T follicular helper cell (primary cell): ENCODE measurements at regions not wholly inside any gene's neighbourhood (a gene's known extent, or its start where the extent isn't known, plus 50 kb on each side); places are given as distances from the start of the nearest gene placed in this dataset.

Experiments
- DNase-seq: peaks from one replicate; pipeline ENCODE4 v3.0.0-alpha.2; 2020; ENCODE audit warnings: low read depth

DNA sequence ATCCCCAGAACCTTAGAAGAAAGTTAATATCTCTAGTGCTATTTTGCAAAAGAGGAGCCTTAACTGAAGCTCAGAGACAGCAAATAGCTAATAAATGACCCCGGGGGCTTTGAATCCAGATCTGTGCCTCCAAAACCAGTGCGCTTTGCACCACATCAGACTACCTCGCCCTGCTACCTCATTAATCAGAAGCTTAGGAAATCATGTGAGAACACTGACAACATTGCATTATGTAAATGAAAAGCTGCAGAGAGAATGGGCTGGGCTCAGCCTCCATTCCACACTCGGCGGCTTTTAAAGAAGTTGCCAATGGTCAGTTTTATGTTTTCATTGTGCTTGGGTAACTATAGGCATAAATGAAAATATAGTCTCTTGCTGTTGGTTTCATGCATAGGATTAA lies 54.0 kb upstream of the STMND1 start:
- DNase-seq, result no peak

DNA sequence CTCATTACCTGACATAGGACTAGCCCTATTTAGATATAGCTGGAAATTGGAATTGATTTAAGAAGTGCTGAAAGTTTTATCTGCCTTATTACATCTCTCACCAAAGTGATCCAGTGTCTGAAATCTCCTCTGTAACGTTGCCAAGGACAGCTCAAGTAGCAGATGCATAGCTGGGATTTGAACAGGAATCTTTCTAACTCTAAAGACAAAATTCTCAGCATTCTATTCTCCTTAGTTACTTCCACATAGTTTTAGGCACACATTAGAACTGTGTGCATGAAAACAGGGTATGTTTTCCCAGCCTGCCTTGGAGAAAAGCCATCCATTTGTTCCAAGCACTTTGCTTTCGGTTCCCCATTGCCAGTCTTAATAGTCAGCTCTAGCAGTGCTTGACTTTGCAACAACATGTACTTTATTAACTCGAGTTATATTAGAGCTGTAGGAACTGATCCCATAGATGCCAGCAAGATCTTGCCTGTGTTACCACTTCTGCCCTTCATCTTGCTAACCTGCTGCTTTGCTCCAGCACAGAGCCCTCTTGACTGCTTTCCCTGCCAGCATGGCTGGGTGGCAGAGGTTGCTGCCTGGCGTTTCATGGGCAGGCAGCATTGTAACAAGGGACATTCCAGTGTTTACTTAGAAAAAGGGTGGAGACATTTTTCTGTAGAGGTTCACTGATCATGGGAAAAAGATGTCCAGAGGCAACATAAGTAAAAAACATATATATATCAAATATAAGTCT lies 56.1 kb upstream of the STMND1 start:
- no peak for DNase-seq

DNA sequence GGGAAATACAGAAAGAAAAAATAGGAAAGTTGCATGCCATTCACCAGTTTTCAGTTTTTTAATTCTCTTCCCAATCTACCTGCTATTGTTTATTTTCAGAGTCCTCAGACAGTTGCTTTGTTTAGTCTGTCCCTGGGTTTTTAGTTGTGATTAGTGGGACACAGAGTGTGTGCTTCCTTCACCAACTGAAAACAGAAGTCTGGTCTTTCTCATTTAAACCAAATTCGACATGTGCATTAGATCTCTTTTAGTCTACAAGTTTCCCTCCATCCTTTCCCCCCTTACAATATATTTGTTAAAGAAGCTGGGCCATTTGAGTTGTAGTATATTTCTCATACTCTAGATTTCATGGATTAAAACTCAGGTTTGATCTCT lies 58.7 kb upstream of the STMND1 start:
- DNase-seq, result no peak

DNA sequence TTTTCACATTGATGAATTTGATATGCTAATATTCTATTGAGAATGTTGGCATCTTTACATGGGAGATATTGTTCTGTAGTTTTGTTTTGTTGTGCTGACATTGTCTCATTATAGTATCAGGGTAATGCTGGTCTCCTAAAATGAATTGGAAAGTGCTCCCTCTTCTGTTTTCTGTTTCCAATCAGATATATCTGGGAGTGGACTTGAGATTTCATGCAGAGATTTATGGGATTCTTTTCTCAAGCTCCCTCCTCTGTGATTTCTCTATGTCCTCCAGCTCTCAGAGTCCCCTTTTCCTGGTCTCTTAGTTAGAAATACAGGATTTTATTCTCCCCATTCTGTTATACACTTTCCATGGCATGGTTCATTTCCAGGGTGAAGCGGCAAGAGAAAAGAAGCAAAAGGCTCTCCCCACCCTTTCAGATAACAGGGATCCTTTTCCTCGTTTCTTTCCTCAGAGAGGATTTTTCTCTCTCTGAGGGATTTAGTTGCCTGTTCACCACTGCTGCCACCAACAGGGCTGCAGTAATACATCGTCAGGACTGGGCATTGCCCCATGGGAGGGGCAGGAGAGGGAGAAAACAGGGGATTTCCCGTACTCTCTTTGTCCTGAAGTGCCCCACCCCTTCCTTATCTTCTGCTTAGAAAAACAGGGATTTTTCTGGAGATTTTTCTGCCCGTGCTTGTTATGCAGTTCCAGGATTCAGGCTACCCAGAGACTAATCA lies 59.3 kb upstream of the STMND1 start:
- DNase-seq, result no peak

DNA sequence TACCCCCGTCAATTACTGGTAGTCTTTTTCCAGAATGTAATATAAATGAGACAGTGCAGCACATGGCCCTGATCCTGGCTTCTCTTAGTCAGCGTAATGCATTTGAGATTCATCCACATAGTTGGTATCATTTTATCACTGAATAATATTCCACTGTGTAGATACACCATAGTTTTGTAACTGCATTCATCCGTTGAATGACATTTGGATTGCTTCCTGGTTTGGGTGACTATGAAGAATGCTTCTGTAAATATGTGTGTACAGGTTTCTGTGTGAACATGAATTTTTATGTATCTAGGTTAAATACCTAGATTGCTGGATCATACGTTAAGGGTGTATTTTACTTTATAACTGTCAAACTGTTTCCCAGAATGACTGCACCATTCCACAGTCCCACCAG lies 62.6 kb upstream of the STMND1 start:
- DNase-seq, result no peak

DNA sequence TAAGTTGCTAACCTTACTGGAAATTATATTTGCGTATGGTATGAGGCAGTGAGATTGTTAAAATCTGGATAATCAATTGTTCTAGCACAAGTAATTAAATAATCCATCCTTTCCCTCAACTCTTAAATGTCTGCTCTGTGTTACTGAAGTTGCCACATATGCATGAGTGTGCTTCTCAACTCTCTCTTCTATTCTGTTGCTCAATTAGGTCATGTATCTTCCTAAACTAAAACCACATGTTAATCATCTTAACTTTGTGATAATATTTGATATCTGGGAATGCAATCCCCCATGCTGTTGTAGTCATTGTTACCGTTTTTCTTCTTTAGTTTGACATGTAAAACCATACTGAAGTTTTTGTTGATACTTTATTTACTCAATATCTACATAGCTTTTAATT lies 63.5 kb upstream of the STMND1 start:
- no peak for DNase-seq

DNA sequence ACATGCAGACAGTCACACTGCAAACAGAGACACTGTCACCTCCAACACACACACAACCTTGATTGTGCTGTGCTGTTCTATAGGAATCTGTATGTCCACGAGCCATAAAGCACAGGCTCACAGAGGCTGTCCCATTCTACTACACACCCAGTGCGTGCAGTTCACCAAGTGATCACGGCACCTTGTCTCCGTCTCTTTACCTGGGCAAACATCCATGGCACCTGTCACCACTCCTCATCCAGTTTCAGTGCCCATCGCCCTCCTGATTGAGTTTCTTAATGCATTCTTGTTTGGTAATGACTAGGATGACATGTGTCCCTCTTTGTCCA lies 65.8 kb upstream of the STMND1 start:
- DNase-seq, result no peak

DNA sequence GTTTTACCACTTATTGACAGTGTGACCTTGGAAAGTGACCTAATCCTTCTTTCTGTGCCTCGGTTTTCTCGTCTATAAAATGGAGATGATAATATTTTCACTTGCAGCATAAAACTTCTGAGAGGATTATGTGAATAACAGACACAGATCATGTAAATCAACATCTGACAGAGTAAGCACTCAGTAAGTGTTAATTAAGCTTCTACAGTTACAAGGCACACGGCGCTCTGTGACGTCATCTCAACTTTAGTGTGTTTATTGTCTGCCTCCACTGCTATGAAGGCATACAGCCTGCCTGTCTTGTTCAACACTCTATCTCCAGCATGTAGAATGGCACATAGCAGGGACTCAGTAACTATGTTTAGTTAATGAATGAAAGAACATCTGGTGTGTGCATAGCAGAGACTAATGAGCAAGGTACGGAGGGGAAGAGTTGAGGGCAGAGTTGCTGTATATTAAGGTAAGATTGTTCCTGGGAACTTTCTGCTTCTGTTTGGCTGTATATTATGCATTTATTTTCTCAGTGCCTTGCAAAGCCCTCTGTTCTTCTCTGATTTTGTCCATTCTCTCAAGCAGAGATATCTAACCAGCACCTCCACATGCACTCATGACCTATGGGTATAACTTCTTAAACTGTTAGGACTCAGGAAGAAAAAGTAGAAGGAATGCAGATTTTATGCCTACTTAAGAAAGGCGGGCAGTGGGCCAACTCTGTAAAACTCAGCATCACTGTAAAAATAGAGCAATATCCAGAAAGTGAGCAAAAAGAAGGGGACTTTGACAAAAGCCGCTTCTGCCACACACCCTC lies 66.4 kb upstream of the STMND1 start:
- no peak for DNase-seq

DNA sequence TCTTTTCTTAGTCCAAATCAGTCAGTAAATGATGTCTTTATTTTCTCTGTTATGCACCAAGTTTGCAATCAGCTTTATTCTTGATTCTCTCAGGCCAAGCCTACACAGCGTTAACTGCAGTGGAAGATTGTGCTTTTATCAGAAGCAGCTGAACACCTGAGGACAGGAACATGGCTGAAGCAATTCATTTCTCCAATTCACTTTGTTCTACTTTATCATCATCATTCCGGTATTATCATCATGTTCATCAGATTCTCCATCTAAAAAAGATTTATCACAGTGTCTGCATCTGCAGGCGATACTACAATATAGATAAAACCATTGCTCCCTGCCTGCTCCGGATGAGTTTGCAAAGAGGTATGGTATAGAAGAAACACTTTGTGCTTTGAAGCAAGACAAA lies 68.1 kb upstream of the STMND1 start:
- DNase-seq, result no peak

DNA sequence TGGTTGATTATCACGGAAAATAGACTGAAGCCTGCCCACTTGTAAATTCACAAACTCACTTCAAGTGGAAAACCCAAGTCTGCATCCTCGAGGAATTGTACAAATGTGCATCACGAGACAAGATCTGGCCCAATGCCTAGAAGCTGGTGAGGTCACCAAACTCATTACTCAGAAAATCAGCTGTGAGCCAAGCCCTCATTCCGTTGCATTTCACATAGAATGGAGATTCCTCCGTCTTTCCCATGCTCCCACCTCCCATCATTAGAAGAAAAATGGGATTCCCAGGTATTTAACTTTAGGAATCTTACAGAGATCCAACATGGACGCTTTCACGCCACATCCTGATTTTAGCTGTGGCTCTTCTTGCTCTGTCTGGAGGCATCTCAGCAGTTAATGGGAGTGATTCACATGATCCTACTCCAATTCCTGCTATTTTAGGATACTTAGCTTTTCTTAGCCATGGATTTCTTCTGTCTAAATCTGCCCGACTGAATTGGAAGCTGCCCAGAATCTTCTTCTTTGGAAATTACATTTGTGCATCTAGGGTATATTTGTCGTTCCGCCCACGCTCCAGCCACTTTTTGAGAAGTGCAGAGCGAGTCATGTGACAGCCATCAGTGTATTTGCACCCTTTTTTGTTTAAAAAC lies 68.7 kb upstream of the STMND1 start:
- no peak for DNase-seq

DNA sequence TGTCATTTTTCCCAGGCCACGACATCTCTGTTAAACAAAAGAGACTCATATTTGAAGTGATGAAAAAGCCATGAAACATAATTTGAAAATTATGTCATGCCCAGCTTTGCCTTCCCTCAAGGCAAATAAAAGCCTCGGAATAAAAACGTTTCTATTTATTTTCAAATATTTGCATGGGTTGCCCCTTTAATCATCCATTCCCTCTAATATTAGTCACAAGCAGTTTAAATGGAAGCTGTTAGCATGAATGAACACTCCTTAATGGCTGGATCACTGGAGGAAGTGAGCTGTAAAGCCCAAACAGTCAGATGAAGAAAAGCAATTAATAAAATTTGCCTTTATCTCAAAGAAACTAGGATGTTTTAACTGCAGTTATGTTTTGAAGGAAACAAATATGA lies 69.3 kb upstream of the STMND1 start:
- no peak for DNase-seq

DNA sequence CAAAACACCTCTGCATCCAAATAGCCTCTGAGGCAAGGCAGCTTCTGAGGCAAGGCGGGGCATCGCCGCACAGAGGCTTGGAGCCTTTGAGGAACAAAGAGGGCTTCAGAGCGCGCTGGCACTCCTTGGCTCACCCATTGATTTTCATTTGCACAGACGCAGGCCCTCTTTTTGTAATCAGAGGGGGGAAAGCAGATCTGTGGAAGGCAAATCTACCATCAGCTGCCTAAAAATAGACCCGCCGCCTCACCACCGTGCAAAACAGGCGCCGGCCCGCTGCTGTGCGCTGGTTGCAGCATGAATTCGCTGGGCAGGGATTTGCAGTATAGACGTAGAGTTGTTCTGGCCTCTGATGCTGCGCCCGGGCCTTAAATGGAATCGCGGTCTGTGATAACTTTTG lies 69.9 kb upstream of the STMND1 start:
- no peak for DNase-seq

DNA sequence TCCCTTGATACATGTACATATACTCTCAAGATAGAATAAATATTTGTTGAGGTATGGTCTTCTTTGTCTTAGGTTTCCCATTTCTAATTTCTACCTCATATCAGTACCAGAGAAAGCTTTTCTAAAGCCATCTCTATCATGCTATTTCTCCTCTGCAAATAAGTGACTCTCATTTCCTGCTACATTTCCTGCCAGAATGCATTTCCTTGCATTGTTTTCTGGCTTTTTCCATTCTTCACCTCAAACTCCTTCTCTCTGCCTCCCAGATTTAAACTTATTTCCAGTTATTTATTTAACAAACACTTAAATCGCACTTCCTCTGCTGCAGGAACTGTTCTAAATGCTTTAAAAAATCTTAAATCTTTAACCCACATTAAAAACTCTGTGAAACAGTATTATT lies 74.4 kb upstream of the STMND1 start:
- no peak for DNase-seq

DNA sequence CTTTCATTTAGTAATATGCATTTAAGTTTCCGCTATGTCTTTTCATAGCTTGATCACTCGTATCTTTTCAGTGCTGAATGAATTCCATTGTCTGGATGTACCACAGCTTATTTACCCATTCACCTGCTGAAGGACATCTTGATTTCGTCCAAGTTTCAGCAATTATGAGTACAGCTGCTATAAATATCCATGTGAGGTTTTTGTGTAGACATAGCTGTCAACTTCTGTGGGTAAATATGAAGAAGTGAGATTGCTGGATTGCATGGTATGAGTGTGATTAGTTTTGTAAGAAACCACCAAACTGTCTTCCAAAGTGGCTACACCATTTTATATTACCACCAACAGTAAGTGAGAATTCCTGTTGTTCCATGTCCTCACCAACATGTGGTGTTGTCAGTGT lies 79.2 kb upstream of the STMND1 start:
- no peak for DNase-seq

DNA sequence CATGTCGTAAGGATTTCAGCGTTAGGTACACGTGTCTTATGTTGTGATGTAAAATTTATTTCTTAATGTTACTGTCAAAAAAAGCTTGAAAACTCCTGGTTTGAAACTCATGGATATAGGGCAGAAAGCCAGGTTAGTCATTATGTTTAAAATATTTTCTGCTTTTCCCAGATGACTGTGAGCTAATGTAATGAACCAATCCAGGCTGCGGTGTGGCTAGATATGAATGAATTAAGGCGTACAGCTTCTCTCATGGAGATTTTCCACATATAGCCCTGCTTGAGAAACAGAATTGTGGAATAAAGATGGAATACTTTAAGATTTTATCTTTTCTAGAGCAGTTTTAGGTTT lies 80.3 kb upstream of the STMND1 start:
- DNase-seq, result no peak

DNA sequence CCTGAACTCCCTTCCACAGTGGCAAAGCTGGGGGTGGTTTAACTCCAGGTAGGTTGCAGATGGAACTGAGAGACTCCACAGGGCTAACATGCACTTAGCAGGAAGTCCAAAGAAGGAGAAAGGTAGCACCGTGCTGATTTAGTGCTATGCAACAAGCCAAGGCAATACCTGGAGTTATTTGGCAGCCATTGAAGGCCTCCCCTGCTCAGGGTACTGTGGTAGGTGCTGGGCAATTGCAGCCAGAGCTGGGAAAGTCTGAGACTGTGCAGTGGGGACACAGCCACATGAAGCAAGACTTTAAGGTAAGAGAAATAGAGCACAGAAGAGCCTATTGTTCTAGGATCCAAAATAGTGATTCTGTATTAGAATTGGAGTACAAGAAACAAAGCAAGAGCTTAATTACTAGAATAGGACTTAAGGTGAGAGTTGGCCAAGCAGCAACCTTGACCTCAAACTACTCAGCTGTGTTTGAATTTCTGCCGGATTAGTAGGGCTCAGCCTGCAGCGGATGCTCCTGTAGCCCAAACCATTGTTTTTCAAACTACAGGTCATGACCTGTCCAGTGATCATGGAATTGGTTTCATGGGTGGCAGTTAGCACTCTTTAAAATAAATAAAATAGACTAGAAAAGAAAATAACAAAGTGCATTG lies 80.8 kb upstream of the STMND1 start:
- no peak for DNase-seq

DNA sequence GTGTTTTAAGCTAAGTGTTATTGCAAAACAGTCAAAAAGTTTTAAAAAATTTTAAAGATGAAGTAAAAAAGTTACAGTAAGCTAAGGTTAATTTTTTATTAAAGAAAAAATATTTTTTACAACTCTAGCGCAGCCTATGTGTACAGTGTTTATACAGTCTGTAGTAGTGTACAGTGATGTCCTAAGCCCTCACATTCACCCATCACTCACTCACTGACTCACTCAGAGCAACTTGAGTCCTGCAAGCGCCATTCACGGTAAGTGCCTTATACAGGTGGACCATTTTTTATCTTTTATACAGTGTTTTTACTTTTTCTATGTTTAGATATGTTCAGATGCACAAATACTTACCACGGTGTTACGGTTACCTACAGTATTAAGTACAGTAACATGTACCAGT lies 83.4 kb upstream of the STMND1 start:
- DNase-seq, result no peak

DNA sequence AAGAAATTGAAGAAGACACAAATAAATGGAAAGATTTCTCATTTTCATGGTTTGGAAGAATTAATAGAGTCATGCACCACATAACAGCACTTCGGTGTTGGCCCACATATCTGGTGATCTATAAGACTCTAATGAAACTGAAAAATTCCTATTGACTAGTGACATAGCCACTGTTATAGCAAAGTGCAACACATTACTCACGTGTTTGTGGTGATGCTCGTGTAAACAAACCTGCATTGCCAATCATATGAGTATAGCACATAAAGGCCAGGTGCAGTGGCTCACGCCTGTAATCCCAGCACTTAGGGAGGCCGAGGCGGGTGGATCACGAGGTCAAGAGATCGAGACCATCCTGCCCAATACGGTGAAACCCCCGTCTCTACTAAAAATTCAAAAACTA lies 84.4 kb upstream of the STMND1 start:
- no peak for DNase-seq

DNA sequence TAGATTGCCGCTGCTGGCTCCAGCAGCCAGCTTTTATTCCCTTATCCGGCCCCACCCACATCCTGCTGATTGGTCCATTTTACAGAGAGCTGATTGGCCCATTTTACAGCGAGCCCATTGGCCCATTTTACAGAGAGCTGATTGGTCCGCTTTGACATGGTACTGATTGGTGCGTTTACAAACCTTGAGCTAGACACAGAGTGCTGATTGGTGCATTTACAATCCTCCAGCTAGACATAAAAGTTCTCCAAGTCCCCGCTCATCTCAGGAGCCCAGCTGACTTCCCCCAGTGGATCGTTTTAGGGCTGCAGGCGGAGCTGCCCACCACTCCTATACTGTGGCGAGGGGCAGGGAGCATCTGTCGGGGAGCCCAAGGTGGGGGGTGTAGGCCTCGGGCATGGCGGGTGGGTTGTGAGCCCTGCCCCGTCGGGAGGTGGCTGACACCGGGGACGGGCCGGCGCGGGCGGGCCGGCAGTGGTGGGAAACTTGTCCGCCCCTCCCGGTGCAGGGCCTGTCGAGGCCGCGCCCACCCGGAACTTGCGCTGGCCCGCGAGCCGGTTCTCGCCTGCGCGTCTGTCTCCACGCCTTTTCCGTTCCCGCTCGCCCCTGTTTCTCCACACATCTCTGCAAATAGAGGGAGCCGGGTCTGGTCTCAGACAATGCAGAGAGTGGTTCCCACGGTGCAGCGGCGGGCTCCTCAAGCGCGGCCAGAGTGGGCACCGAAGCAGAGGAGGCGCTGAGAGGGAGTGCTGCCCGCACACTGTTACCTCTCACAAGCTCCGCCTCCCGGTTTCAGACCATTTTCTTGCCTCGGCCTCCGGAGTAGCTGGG lies 86.1 kb upstream of the STMND1 start:
- no peak for DNase-seq

DNA sequence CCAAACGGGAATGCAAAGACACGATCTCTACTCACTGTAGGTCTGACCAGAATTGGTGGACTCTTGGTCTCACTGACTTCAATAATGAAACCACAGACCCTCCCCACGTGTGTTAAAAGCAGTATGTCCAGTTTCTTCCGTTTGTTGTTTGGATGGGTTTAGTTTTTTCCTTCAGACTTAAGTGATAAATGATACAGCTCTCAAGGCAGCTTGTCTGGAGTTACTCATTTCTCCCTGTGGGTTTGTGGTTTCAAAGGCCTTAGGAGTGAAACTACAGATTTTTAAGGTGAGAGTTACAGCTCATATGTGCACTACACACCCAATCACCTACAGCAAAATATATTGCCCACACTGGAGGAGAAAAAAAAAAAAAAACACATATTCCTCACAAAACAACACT lies 86.7 kb upstream of the STMND1 start:
- no peak for DNase-seq

DNA sequence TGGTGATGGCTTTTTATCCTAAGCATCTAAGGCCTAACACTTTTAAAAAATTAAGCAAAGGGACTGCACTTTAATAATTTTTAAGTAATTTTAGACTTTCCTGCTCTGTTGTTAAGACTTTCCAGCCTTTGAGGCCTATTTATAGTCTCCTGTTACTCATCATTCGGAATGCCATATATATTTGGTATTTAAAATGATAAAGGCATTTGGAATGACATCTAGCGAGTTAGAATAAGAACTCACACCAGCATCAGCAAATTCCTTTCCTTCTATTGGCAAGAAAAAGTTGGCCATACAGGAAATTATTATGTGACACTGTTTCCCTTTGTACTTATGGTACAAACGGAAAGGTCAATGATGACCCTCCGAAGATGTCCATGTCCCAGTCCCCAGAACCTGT lies 88.1 kb upstream of the STMND1 start:
- DNase-seq, result no peak
